ENCODE measurements at regions not wholly inside any gene's neighbourhood (a gene's known extent, or its start where the extent isn't known, plus 50 kb on each side); places are given as distances from the start of the nearest gene placed in this dataset.

DNA sequence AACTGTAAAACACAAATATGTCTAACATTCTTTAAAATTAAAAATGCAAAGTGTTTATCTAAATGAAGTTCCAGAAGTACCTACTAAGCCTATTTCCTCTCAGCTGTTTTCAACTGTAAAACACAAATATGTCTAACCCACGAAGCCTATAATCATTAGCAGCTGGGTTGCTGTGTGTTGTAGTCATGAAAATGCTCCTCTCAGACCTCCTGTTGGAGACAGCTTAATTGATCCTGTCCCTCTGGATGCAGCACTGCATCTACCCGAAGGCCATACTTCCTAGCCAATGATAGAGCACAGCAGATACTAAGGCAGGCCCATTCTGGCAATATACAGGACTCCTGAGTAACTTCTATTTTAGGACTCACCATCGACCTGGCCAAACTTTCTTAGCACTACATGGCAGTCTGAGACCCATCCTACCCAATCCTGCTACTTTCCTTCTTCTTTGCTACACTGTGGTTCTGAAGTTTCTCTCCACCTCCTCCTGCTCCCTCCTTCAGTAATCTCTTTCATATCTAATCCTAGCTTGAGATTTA is 92.5 kb upstream of the RBBP8 start:
- no peaks in the 10 kb centered on the region for H3K27me3 ChIP-seq
- TF ChIP-seq, protein P1, sequence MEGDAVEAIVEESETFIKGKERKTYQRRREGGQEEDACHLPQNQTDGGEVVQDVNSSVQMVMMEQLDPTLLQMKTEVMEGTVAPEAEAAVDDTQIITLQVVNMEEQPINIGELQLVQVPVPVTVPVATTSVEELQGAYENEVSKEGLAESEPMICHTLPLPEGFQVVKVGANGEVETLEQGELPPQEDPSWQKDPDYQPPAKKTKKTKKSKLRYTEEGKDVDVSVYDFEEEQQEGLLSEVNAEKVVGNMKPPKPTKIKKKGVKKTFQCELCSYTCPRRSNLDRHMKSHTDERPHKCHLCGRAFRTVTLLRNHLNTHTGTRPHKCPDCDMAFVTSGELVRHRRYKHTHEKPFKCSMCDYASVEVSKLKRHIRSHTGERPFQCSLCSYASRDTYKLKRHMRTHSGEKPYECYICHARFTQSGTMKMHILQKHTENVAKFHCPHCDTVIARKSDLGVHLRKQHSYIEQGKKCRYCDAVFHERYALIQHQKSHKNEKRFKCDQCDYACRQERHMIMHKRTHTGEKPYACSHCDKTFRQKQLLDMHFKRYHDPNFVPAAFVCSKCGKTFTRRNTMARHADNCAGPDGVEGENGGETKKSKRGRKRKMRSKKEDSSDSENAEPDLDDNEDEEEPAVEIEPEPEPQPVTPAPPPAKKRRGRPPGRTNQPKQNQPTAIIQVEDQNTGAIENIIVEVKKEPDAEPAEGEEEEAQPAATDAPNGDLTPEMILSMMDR (IDR thresholded peaks at IDR 0.05): no peak
- H3K4me1 ChIP-seq: no peaks in the 10 kb centered on the region
- no peaks in the 10 kb centered on the region for H3K9me3 ChIP-seq
- H3K27ac ChIP-seq: no peak overlapping the region
- no peaks in the 10 kb centered on the region for H3K36me3 ChIP-seq
- intact Hi-C loops (cut with DNase I; ENCODE audit: low total_unique reads): no loop called here
- no peak overlapping the region for H3K4me3 ChIP-seq
- DNase-seq: no peak

DNA sequence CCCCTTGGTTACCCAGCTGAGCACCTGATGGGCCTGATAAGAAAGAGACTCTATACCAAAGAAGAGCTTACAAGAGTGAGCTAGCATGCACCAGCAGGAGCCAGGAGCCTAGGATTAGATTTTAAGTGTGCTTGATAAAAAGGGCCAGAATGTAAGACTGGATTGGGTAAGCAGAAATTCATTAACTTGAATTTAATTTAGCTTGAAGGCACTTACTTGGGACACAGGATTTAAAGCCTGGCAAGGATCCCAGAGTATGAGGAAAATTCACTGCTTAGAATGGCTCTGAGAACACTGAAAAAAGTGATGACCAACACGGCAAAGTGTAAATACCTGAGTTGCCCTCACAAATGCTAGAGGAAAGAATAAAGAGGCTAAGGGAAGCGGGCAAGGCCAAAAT is 91.3 kb upstream of the RBBP8 start:
- H3K4me3 ChIP-seq: no peak overlapping the region
- intact Hi-C loops (cut with DNase I; ENCODE audit: low total_unique reads): no loop called here
- TF ChIP-seq, protein P1 (IDR thresholded peaks at IDR 0.05): no peak
- H3K27me3 ChIP-seq: no peaks in the 10 kb centered on the region
- no peaks in the 10 kb centered on the region for H3K4me1 ChIP-seq
- no peaks in the 10 kb centered on the region for H3K36me3 ChIP-seq
- DNase-seq: no peak
- no peak overlapping the region for H3K27ac ChIP-seq
- no peaks in the 10 kb centered on the region for H3K9me3 ChIP-seq

GRCh38 chr18:22844190-22844589 is 88.9 kb upstream of the RBBP8 start:
- Histone ChIP-seq H3K27me3 (no peaks in the 10 kb centered on the region), H3K4me3 (no peak overlapping the region), H3K27ac (no peak overlapping the region), H3K36me3 (no peaks in the 10 kb centered on the region), H3K9me3 (no peaks in the 10 kb centered on the region), H3K4me1 (peaks cover 0 to 7% (median 0%) of the 10 kb centered on the region in 4 donors)
- TF ChIP-seq, protein P1 (IDR thresholded peaks at IDR 0.05): no peak
- no peak for DNase-seq
- intact Hi-C loops (cut with DNase I; ENCODE audit: low total_unique reads): no loop called here

GRCh38 chr18:22844628-22845027 is 88.5 kb upstream of the RBBP8 start:
- no peak for DNase-seq
- TF ChIP-seq, protein P1 (IDR thresholded peaks at IDR 0.05): no peak
- Histone ChIP-seq H3K4me3 (no peak overlapping the region), H3K4me1 (peaks cover 0 to 7% (median 0%) of the 10 kb centered on the region in 4 donors), H3K27ac (no peak overlapping the region), H3K9me3 (no peaks in the 10 kb centered on the region), H3K36me3 (no peaks in the 10 kb centered on the region), H3K27me3 (no peaks in the 10 kb centered on the region)
- intact Hi-C loops (cut with DNase I; ENCODE audit: low total_unique reads): no loop called here

DNA sequence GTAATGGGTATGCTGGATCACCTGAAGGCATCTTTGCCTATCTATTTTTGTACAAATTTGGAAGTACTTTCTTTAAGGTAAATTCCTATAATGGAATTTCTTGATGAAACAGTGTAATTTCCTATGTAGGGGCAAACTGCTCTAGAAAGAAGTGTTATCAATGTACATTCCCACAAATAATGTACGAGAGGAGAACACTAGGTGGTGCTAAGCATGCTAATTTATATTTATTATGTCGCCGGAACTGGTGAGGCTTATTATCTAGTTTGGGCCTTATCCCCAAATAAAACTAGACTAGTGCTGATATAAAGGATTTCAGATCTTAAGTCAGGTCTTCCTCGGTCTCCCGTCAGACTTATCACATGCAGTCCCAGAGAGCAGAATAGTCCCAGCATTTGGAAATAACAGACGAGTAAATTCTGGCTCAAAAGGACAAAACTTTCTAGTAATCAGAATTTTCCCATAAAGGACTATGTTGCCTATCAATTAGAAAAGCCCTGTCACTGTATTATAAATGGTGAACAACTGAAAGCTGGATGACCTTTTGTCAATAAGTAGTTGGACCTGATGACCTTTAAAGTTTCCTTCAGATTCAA is 86.9 kb upstream of the RBBP8 start:
- intact Hi-C loops (cut with DNase I; ENCODE audit: low total_unique reads): no loop called here
- Histone ChIP-seq H3K27me3 (no peaks in the 10 kb centered on the region), H3K4me1 (peaks cover 0 to 7% (median 0%) of the 10 kb centered on the region in 4 donors), H3K27ac (no peak overlapping the region), H3K4me3 (no peak overlapping the region), H3K9me3 (no peaks in the 10 kb centered on the region), H3K36me3 (no peaks in the 10 kb centered on the region)
- TF ChIP-seq, protein P1 (IDR thresholded peaks at IDR 0.05): no peak
- no peak for DNase-seq

All from tibial artery (tissue), 4 donors.